ENCODE measurements at regions not wholly inside any gene's neighbourhood (a gene's known extent, or its start where the extent isn't known, plus 50 kb on each side); places are given as distances from the start of the nearest gene placed in this dataset.

DNA sequence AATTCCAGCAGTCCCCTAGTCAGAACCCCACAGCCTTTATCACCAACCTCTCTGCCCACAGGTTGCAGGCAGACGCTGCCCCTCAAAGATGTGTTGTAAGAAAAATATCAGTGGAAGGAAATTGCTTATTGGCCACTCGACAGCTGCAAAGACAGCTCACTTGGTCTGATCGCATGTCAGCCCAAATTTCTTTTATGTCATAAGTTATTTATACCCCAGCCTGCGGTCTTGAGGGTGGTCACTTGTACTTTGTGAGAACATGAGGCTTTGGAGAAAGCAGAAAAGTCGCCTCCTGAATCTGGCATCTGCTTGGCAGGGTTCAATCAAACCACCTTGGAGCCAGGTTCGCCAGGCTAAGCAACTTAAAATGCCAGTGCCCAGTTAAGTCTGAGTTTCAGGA, 236.5 kb upstream of the CDH4 start:
- no peak for DNase-seq

DNA sequence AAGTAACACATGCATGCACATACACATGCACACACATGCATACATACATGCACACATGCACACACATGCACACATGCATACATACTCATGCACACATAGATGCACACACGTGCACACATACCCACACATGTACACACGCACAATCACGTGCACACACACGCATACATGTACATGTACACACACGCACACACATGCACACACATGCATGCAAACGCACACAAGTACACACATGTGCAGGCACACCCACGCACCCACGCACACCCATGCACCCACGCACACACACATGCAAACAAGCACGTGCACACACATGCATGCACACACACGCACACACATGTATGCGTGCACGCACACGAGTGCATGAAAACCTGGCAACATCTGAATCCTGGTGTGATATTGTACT, 232.7 kb upstream of the CDH4 start:
- DNase-seq: no peak

DNA sequence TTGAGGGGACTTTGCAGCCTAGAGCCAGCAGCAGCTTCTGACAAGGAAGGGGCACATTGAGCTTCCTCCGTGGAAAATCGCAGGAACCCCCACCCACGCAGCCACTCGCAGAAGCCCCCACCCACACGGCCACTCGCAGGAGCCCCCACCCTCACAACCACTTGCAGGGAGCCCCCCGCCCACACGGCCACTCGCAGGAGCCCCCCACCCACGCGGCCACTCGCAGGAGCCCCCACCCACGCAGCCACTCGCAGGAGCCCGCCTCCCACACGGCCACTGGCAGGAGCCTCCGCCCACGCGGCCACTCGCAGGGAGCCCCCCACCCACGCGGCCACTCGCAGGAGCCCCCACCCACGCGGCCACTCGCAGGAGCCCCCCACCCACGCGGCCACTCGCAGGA, 228.4 kb upstream of the CDH4 start:
- DNase-seq: no peak

DNA sequence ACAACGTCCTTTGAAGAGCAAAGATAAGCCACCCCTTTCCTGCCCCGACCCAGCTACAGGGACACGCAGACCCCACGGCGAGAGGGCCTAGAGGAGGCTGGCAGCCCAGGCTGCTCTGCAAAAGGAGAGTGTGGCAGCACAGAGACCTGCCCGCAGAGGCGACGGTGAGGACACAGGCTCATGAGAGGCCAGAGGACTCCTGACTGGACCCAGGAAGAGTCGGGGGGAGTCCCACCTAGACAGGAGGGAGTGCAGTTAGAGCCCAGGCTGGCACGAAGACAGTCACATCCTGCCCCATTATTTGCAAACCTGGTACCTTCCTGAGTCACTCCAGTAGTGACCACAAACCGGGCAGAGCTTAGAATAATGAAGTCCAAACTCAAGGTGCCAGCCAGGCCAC, 227.7 kb upstream of the CDH4 start:
- no peak for DNase-seq

DNA sequence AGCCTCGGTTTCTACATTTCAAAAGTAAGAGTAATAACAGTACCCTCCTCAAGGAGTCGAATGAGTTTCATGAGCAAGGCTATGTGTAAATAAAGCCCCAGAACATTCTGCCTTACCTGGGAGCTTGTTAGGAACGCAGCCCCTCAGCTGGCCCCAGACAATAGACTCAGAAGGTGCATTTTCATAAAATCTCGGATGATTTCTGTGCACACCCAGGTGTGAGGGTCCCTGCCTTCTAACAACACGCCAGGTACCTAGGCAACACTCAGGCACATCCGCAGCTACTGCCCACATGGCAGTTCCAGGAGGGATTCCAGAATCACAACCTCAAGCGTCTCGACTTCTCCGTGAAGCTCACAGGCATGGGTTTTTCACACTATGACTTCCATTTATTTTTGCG, 226.5 kb upstream of the CDH4 start:
- DNase-seq: no peak

DNA sequence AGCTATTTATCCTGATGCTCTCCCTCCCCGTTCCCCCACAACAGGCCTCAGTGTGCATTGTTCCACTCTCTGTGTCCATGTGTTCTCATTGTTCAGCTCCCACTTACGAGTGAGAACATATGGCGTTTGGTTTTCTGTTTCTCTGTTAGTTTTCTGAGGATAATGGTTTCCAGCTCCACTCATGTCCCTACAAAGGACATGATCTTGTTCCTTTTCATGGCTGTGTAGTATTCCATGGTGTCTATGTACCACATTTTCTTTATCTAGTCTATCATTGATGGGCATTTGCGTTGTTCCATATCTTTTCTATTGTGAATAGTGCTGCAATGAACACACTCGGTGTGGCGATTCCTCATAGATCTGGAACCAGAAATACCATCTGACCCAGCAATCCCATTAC, 225.9 kb upstream of the CDH4 start:
- no peak for DNase-seq

DNA sequence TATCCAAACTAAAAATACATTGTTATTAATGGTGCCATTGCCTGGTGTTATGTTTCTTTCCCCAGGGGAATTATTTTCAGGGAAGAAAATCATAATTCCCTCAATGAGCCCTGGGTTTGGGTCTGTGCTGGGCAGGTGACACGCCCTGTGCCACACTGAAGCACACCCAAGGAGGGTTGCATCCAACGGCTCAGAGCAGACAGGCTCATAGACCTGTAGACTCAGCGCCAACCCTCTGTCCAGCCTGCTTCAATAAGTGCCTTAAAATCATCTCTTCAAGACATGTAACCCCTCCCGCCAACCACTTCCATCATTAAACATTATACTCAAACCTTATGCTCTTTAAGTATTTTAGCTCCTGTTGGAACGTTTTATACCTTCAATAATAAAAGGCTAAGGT, 225.3 kb upstream of the CDH4 start:
- DNase-seq: no peak

DNA sequence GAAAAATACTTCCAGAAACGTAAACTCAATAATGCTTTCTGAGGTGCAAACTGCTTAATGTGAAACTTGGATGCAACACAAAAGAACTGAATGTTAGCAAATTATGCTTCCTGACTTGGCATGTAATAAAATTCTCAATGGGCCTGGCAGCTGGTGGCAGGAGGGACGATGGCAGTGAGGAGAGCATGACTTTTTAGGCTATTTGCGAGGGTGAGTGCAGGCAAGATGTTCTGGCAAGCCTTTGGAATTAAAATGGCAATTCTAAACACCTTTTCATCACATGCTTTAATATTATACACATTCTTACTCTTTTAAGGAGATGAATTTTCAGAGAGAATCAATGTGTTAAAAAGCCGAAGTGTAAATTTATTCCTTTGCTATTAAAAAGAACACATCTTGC, 224.8 kb upstream of the CDH4 start:
- DNase-seq: no peak

DNA sequence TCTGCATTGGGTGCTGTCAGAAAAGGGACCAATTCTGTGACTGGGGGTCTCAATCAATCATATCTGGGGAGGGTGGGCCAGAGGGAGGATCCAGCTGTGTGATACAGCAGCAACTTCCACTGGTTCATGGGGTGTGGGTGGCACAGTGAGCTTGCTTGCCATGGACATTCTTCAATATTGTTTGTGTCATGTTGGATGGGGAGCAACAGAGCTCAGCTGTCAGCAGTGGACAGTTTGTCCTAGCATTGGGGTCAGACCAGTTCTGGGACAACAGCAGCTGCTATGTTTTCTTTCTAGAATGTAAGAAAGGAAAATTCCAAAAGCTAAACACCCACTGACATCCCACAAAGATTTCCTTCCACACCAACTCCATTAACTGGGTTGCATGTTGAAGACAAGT, 221.9 kb upstream of the CDH4 start:
- no peak for DNase-seq

DNA sequence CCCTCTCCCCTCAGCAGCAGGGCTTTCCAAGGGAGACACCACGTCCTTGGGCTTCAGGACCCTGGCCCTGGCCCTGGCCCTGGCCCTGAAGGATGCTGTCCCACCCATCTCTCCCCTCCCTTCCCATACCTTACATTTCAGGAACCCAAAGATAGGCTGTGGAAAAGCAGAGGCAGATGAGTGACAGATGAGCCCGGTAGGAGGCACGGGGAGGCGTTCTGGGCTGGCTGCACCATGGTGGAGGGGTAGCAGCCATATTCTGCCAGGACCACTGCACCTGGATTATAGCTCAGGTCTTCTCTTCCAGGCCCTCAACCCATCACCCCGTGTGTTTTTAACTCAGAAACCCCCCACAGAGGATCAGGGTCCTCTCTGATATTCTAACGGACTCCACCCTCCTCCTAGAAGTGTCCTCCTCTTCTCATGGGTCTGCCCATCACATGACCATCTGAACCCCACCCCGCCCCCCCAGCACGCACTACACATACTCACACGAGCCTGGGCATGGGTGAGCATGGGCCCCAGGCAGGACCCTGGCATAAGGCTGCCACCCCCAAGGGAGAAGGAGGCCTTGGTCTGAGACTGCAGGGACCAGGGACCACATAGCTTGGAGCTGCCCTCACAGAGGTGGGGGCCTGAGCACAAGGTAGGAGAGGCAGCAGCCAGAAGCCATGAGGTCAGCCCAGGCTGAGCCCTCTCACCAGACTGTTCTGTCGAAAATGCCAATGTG, 220.8 kb upstream of the CDH4 start:
- no peak for DNase-seq

DNA sequence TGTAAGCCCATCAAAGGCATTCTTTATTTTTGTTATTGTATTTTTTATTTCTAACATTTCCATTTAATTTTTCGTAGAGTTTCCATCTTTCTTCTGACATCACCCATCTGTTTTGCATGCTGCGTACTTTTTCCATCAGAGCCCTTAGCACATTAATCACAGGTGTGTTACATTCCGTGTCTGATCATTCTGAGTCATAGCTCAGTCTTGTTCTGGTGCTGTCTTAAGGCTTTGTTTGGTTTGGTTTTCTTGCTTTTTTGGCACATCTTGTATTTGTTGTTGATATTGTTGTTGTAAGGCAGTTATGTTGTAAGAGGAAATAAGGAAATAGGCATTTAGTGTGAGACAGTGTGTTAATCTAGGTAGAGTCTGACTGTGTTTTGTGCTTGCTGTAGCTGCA, 214.6 kb upstream of the CDH4 start:
- DNase-seq: no peak

DNA sequence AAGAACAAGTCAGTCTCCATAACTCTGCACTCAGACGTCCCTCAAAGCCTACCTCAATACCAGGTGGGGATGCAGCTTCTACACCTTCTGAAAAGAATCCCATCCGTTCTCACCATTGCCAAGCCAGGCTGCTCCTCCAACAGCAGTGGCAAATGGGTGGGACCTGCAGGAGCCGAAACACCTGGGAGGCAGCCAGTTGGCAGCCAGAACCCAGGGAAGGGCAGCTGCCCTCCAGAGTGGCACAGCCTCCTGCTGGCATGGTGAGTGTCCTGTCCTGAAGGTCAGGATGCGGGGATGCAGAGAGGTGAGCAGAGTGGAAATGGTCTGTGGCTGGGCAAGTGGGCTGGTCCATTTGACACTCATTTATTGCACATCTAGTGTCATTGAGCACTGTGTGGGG, 210.6 kb upstream of the CDH4 start:
- DNase-seq: no peak

DNA sequence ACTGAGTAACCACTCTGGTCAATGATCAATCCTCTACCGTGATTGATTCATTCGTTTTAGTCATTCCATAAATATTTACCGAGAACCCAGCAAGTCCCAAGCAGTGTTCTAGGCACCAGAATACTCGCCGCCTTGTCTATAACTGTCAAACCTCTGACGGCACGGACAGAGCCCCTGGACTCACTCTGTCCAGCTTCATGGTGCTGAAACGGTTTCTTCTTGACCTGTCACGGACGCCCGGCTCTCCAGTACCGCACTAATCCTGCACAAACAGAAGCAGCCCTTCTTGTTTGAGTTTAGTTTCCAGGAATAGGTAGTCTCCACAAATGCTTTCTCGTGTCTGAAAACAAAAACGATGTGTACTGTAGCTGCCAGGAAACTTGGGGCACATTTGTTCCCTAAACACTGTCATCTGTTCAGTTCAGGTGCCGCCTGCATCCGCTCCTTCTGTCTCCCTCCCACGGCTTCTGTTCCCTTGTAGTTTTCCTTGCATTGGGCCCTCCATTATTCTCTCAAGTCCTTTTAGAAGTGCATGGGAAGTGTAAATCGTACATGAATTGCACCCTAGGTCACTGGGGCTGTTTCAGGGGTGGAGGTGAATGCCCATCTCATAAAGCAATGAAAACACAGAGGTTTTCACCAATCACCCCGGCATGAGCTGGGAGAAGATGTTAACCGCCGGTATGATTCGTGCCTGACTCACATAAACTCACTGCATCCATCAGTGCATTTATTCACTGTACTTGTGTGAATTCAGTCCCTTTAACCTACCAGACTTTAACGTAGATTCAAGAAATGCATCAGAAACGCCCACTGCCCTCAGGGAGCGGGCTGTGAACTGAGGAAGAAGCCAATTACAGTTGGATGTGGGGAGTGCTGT, 209.3 kb upstream of the CDH4 start:
- DNase-seq: no peak

DNA sequence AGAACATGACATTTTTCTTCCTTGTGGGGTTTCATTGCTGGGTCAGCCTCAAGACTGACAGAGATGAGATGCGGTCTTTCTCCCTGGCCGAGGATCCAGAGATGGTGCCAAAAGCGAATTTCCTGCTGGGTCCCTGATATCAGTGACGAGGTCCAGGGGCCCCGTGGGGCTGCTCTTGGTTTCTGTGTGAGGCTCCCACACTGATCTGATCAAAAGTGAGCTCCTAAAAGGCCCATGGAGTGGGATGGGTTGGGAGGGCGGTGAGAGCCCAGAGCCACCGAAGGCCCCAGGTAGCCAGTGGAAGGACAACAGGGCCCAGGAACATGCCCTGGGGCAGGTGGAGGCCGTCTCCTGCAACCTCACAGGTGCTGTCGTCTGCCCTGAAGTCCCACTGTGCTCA, 208.4 kb upstream of the CDH4 start:
- DNase-seq: no peak

DNA sequence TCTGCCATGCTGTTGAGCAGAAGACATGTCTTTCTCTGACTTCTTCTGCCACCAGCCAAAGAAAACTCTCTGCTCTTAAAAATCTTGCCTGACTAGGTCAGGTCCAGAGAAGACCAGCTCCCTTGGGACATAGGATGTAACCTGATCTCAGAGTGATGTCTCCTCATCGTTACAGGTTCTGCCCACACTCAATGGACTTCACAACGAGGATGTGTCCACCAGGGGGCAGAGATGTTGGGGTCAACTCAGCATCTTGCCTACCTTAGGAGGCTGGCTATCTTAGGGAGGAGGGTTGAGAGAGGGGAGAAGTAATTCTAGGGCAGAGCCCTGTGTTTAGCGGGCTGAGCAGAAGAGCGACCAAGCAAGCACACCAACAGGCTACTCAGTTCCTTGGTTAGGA, 207.6 kb upstream of the CDH4 start:
- DNase-seq: no peak

DNA sequence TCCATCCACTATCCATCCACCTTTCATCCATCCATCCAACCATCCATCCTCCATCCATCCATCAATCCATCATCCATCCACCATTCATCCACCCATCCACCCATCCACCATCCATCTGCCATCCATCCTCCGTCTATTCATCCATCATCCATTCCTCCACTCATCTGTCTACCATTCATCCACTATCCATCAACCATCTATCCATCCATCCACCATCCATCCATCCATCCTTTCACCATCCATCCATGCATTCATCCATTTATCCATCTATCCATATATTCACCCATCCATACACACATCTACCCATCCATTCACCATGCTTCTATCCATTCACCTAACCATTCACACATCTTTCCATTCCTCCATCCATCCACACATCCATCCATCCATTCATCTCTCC, 207.0 kb upstream of the CDH4 start:
- DNase-seq: no peak

DNA sequence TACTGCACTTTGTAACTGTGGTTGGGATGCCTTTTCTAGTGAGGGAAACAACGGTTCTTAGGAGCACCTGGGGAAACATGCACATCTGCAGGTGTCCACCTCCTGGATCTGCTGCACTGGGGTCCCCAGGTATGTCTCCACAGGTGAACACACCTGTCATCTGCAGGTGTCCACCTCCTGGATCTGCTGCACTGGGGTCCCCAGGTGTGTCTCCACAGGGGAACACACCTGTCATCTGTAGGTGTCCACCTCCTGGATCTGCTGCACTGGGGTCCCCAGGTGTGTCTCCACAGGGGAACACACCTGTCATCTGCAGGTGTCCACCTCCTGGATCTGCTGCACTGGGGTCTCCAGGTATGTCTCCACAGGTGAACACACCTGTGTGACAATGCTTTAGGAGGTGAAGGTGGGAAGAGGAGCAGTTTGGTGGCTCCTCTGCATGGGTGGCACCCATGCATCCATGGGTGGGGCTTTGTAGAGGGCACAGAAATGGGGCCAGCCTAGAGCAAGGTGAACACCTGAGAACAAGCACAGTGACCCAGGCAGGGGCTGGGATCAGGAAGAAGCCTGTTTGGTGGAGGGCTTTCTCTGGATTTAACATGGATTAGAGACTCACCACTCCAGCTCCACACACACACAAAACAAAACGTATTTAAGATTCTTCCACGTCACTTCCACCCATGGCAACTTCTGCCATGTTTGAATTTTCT, 206.0 kb upstream of the CDH4 start:
- DNase-seq: no peak

DNA sequence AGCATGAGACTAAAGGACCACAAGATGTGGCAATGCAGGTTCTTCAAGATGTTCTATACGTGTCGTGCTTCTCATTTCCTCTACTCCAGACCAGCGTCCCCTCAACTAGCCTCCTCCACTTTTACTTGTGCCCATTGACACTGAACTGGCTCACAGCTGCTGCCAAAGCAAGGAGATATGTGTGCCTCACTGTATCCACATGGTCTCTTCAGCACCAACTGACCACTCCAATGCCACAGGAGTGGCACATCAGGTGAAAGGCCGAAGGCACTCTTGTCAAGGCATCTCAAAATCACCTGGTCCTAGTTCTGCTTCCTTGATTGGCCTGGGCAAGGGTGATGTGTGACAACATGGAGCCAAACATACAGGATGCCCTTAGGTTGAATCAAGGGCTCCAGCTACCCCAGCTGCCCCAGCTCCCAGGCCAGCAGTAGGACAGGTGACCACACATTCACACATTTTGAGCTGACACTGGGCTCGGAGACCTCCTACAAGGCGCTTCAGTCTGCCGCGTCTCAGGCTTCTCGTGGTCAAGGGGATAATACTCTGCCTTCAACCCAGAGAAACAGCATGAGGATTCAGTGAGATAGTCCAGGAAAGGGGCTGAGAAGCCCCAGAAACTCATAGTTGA, 205.2 kb upstream of the CDH4 start:
- no peak for DNase-seq

DNA sequence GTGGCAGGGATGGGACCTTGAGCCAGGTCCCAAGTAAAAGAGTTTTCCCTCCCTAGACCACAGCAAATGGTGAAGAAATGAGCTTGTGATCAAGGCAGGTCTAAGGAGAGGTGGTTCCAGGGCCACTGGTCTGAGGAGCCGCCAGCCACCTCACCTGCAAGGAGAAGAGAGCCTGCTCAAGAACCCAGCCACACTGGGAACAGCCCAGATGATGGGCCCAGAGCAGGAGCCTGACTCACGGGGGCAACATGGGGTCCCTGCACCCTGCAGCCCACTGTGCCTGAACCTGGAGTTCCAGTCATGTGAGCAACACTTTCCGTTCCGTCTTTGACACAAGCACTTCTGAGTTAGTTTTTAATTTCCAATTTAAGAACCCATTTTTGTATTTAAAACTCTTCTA, 204.5 kb upstream of the CDH4 start:
- DNase-seq: no peak

DNA sequence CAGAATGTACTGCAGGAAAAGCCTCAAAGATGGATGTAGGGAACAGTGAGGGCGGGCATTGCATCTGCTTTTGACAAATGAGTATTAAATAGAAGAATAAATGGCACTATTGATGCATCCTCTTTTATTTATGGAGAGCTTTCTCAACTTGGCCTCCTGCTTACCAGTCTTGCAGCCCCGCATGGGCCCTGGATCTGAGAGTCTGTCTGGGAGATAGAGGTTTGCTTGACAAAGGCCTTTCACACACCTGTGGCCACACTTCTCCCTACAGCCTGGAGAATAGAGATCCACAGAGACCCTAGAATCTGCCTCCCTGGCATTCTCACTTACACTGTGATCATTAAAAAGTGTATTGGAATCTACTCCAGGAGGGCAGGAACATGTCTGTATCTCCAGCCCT, 203.8 kb upstream of the CDH4 start:
- DNase-seq: no peak

DNA sequence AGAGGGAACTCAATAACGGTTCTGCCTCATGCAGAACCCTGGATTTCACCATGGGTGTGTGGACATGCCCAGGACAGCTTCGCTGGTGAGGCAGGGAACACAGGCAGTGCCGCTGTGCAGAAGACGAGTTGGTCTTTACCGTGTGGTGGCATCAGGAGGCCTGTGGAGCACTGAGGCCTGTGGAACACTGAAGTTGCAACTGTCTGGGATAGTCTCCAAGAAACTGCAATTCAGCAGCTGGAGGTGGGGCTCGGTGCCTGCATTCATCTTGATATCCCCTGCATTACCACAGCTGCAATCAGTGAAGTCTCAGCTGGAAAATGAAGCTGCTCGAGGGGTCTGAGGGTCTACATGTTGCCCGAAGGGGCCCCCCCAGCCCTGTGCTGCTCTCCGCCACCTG, 202.4 kb upstream of the CDH4 start:
- no peak for DNase-seq

DNA sequence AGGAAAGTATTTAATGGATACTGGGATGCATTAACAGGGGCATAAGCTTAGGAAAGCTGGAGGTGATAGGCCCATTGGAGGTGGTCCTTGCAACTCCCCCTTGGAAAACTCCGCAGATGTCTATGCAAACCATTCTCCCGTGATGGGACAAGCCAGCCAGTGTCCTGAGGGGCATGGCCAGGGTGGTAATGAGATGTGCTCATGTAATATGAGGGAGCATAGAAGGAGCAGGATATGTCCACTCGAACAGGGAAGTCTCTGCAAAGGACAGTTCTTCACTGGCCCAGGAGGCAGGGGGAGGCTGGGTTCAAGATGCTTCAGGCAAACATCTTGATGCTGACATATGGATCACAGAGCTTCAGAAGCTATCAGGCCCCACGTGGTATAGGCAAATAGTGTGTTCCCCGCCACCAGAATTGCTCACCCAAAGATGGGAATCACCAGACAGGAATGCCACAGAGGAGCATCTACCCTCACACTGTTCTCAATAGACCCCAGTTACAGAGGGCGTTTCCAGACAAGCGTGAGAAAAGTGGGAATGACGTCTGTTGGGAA, 201.6 kb upstream of the CDH4 start:
- no peak for DNase-seq

All from left kidney (tissue), 1 donor.